Vagina (tissue), 2 donors: ENCODE measurements at regions not wholly inside any gene's neighbourhood (a gene's known extent, or its start where the extent isn't known, plus 50 kb on each side); places are given as distances from the start of the nearest gene placed in this dataset.

Experiments used
- DNase-seq, 2 donors: peaks; one replicate each; pipeline ENCODE4 v3.0.0-alpha.2; 2017; ENCODE audit errors: extremely low spot score in 2 of 2
- H3K27ac ChIP-seq: fragments of 200-600 bp; sonication (generic); one replicate; pipeline ENCODE4 v1.5.1; 2019
- H3K27me3 ChIP-seq: fragments of 200-600 bp; sonication (generic); one replicate; pipeline ENCODE4 v1.5.1; 2019
- H3K36me3 ChIP-seq, 2 donors: fragments of 200-600 bp; sonication (generic); one replicate each; pipeline ENCODE4 v1.5.1; 2017 to 2019
- H3K4me1 ChIP-seq: fragments of 200-600 bp; sonication (generic); one replicate; pipeline ENCODE4 v1.5.1; 2019
- H3K4me3 ChIP-seq, 2 donors: fragments of 200-600 bp; sonication (generic); 1 replicate in 1 of 2; 2 replicates in 1 of 2; pipeline ENCODE4 v1.5.1; 2016 to 2019
- H3K9me3 ChIP-seq: fragments of 200-600 bp; sonication (generic); one replicate; pipeline ENCODE4 v1.5.1; 2019
- CTCF ChIP-seq, 3 experiments: fragments of 450-650 bp in 2 of 3; fragments of 200-600 bp in 1 of 3; sonication (generic) in 1 of 3; IDR thresholded peaks; one replicate each; pipeline ENCODE4 v1.5.1; 2017 to 2019; ENCODE audit warnings: antibody characterized with exemption in 3 of 3, mild to moderate bottlenecking in 2 of 3, moderate library complexity in 2 of 3
- POLR2A ChIP-seq, 2 donors: fragments of 450-650 bp; IDR thresholded peaks; one replicate each; pipeline ENCODE4 v1.6.1; 2017; ENCODE audit warnings: antibody characterized with exemption in 2 of 2, mild to moderate bottlenecking in 2 of 2, moderate library complexity in 2 of 2
- POLR2AphosphoS5 ChIP-seq, 2 donors: sonication (generic); formaldehyde crosslinking; IDR thresholded peaks; one replicate each; pipeline ENCODE4 v1.9.0; 2017; ENCODE audit warnings: antibody characterized with exemption in 2 of 2, mild to moderate bottlenecking in 2 of 2, low read depth in 1 of 2; ENCODE audit not compliant: insufficient read depth in 1 of 2
- intact Hi-C: fragments of 100-400 bp; cut with DNase I; formaldehyde crosslinking; loops from one replicate; pipeline ENCODE4 v1.15.1; 2023

- Histone ChIP-seq H3K4me1 (peaks cover 11% of the 10 kb centered on the region), H3K9me3 (no peaks in the 10 kb centered on the region), H3K4me3 (no peak overlapping the region), H3K36me3 (no peaks in the 10 kb centered on the region), H3K27ac (no peak overlapping the region), H3K27me3 (no peaks in the 10 kb centered on the region)
- no peak for TF ChIP-seq POLR2A (IDR thresholded peaks at IDR 0.05)
- TF ChIP-seq CTCF (IDR thresholded peaks at IDR 0.05), result no peak
- no peak for TF ChIP-seq POLR2AphosphoS5 (IDR thresholded peaks at IDR 0.05; ENCODE audit: insufficient read depth in 1 of 2, low read depth in 1 of 2)
- no peak for DNase-seq
- intact Hi-C loops, result loop anchor here (5.0 kb wide), 1 partner anchor 180 kb away; no protein-coding TSS in a partner anchor
These were observed 65.4 kb upstream of the GRAMD2B start for GRCh38 chr5:126357585-126358342.

DNA sequence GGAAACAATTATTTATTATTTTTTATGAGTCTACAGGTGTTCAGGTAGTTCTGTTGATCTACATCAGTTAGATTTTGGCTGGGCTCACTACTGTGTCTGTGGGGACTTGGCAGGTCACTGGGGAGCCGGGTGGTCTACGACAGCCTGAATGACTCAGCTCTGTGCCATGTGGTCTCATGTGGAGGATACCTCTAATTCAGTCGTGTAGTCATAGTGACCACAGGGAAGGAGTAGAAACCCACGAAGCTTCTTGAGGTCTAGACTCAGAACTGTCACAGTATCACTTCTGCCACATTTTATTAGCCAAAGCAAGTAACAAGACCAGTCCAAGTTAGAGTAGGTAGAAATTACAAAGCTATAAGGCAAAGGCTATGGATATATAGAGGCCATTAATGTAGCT is 64.7 kb upstream of the GRAMD2B start:
- no peak for TF ChIP-seq POLR2AphosphoS5 (IDR thresholded peaks at IDR 0.05; ENCODE audit: insufficient read depth in 1 of 2, low read depth in 1 of 2)
- no peak for TF ChIP-seq CTCF (IDR thresholded peaks at IDR 0.05)
- TF ChIP-seq POLR2A (IDR thresholded peaks at IDR 0.05), result no peak
- Histone ChIP-seq H3K36me3 (no peaks in the 10 kb centered on the region), H3K4me3 (no peak overlapping the region), H3K27me3 (no peaks in the 10 kb centered on the region), H3K4me1 (peaks cover 11% of the 10 kb centered on the region), H3K9me3 (no peaks in the 10 kb centered on the region), H3K27ac (no peak overlapping the region)
- DNase-seq, result no peak
- intact Hi-C loops, result loop anchor here (5.0 kb wide), 1 partner anchor 179 kb away; no protein-coding TSS in a partner anchor

DNA sequence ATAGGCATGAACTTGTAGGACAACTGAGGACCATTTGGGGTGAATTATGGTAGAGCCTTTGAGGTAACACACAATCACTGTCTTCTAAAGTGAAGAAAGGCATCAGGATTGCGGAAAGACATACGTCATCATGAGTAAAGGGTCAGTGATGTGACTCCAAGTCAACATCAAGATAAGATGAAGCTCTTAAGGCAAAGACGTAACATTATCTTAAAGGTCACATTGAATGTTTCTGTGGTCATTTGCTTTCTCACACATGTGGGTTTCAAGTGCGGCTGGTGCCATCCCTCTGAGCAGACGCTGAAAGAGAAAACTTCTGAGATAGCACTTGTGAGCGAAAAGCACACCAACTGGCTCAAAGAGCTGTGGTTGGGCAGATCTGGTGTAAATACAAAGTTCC is 63.3 kb upstream of the GRAMD2B start:
- Histone ChIP-seq H3K4me3 (no peak overlapping the region), H3K27me3 (no peaks in the 10 kb centered on the region), H3K36me3 (no peaks in the 10 kb centered on the region), H3K9me3 (no peaks in the 10 kb centered on the region), H3K27ac (no peak overlapping the region), H3K4me1 (no peaks in the 10 kb centered on the region)
- intact Hi-C loops, result loop anchor here (5.0 kb wide), 1 partner anchor 177 kb away; no protein-coding TSS in a partner anchor
- DNase-seq, result no peak
- no peak for TF ChIP-seq CTCF (IDR thresholded peaks at IDR 0.05)
- TF ChIP-seq POLR2AphosphoS5 (IDR thresholded peaks at IDR 0.05; ENCODE audit: insufficient read depth in 1 of 2, low read depth in 1 of 2), result no peak
- no peak for TF ChIP-seq POLR2A (IDR thresholded peaks at IDR 0.05)

GRCh38 chr5:126360467-126360866 is 62.7 kb upstream of the GRAMD2B start:
- Histone ChIP-seq H3K4me3 (no peak overlapping the region), H3K27ac (no peak overlapping the region), H3K9me3 (no peaks in the 10 kb centered on the region), H3K27me3 (no peaks in the 10 kb centered on the region), H3K4me1 (no peaks in the 10 kb centered on the region), H3K36me3 (no peaks in the 10 kb centered on the region)
- no peak for DNase-seq
- intact Hi-C loops, result no loop called here
- TF ChIP-seq CTCF (IDR thresholded peaks at IDR 0.05) (no peak), POLR2AphosphoS5 (IDR thresholded peaks at IDR 0.05; ENCODE audit: insufficient read depth in 1 of 2, low read depth in 1 of 2) (no peak), POLR2A (IDR thresholded peaks at IDR 0.05) (no peak)

- no peak overlapping the region for H3K27ac ChIP-seq
- no peak for TF ChIP-seq POLR2AphosphoS5 (IDR thresholded peaks at IDR 0.05; ENCODE audit: insufficient read depth in 1 of 2, low read depth in 1 of 2)
- TF ChIP-seq POLR2A (IDR thresholded peaks at IDR 0.05), result no peak
- no peak for TF ChIP-seq CTCF (IDR thresholded peaks at IDR 0.05)
- intact Hi-C loops, result no loop called here
- H3K4me3 ChIP-seq, result no peak overlapping the region
- H3K36me3 ChIP-seq, result no peaks in the 10 kb centered on the region
- no peaks in the 10 kb centered on the region for H3K4me1 ChIP-seq
- H3K27me3 ChIP-seq, result no peaks in the 10 kb centered on the region
- no peak for DNase-seq
- no peaks in the 10 kb centered on the region for H3K9me3 ChIP-seq
These were observed 59.6 kb upstream of the GRAMD2B start for GRCh38 chr5:126363658-126364057.
